HG03039 (cell line): ENCODE measurements at regions not wholly inside any gene's neighbourhood (a gene's known extent, or its start where the extent isn't known, plus 50 kb on each side); places are given as distances from the start of the nearest gene placed in this dataset.

Source experiments
- ATAC-seq: cut with Tn5 transposase; IDR thresholded peaks from one replicate; pipeline ENCODE4 v1.9.1; 2021; ENCODE audit warnings: mild to moderate bottlenecking, moderate library complexity; ENCODE audit not compliant: unreplicated experiment

GRCh38 chr4:126548890-126549289 lies 1083.9 kb upstream of the INTU start:
- no peak for ATAC-seq

GRCh38 chr4:126552321-126552720 lies 1080.4 kb upstream of the INTU start:
- no peak for ATAC-seq

GRCh38 chr4:126553248-126553647 lies 1079.5 kb upstream of the INTU start:
- no peak for ATAC-seq

- no peak for ATAC-seq
Measured at GRCh38 chr4:126558596-126558995, 1074.2 kb upstream of the INTU start.

- no peak for ATAC-seq
Measured at GRCh38 chr4:126559961-126560360, 1072.8 kb upstream of the INTU start.

- no peak for ATAC-seq
Measured at GRCh38 chr4:126560794-126561193, 1072.0 kb upstream of the INTU start.

GRCh38 chr4:126563389-126563788 lies 1069.4 kb upstream of the INTU start:
- ATAC-seq, result no peak

- no peak for ATAC-seq
Measured at GRCh38 chr4:126564283-126564854, 1068.4 kb upstream of the INTU start.

- ATAC-seq, result no peak
Measured at GRCh38 chr4:126568652-126569570, 1063.8 kb upstream of the INTU start.

- ATAC-seq, result no peak
Measured at GRCh38 chr4:126572264-126572663, 1060.5 kb upstream of the INTU start.

GRCh38 chr4:126582737-126583136 lies 1050.0 kb upstream of the INTU start:
- ATAC-seq, result no peak

GRCh38 chr4:126583509-126583908 lies 1049.2 kb upstream of the INTU start:
- ATAC-seq, result no peak

GRCh38 chr4:126591583-126591982 lies 1041.2 kb upstream of the INTU start:
- no peak for ATAC-seq

- ATAC-seq, result no peak
Measured at GRCh38 chr4:126592088-126592487, 1040.7 kb upstream of the INTU start.

- ATAC-seq, result no peak
Measured at GRCh38 chr4:126593626-126594025, 1039.1 kb upstream of the INTU start.

- no peak for ATAC-seq
Measured at GRCh38 chr4:126595643-126596042, 1037.1 kb upstream of the INTU start.

GRCh38 chr4:126599746-126600145 lies 1033.0 kb upstream of the INTU start:
- no peak for ATAC-seq

GRCh38 chr4:126603210-126603609 lies 1029.5 kb upstream of the INTU start:
- ATAC-seq, result no peak

- no peak for ATAC-seq
Measured at GRCh38 chr4:126603825-126604224, 1028.9 kb upstream of the INTU start.

GRCh38 chr4:126604268-126604867 lies 1028.4 kb upstream of the INTU start:
- ATAC-seq, result no peak

- no peak for ATAC-seq
Measured at GRCh38 chr4:126610933-126611332, 1021.8 kb upstream of the INTU start.

- no peak for ATAC-seq
Measured at GRCh38 chr4:126611900-126612299, 1020.9 kb upstream of the INTU start.
